Activated T-cell treated with anti-CD3 and anti-CD28 coated beads, Interleukin-2, amount 50 U/mL, for 48 hours (primary cell): ENCODE measurements at regions not wholly inside any gene's neighbourhood (a gene's known extent, or its start where the extent isn't known, plus 50 kb on each side); places are given as distances from the start of the nearest gene placed in this dataset.

Source experiments
- DNase-seq, 2 experiments: peaks; one replicate each; pipeline ENCODE4 v3.0.0-alpha.2; 2020

DNA sequence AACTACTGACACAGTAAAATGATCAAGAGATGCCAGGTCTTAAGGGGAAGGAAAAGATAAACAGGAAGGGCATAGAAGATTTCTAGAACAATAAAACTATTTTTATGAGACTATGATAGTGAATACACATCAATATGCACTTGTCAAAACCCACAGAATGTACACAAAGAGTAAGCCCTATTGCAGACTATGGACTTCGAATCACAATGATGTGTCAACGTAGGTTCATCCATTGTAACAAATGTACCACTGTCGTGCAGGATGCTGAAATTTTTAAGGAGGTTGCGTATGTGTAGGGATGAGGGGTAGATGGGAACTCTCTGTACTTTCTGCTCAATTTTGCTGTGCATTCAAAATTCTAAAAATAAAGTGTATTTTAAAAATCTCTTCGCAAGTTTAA is 171.9 kb downstream of the KLF12 start:
- DNase-seq = no peak

DNA sequence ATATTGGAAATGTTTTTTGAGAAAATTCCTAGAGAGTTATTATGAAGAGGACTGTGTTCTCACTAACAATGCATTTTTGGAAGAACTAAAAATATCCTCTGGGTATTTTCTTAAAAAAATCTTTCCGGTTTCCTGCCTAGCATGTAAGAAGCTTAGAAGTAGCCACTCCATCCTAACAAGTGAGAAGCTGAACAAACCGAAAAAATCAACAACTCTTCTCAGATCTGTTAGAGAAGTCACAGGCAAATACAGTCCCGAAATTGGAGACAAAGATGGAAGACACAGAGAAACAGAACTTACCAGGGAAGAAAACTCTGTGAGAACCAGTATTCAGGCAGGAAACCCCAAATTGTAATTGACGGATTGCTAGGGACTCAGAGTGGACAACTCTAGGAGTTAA is 173.0 kb downstream of the KLF12 start:
- DNase-seq = no peak

DNA sequence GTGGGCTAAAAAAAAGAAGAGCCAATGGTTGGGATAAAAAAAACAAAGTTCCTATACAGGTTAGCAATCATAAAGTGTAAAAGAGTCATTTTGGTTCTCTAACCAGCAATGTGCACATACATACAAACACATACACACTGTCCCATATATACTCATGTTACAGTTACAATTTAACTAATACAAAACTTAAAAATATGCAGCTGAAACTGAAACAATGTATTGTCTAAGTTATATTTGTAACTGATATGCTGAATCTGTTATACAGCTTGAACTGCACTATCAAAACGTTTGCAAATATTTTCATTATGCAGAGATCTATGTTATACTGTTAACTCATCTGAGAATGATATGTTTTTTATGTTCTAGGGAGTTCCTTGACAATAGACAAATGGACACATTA is 173.7 kb downstream of the KLF12 start:
- DNase-seq = no peak

DNA sequence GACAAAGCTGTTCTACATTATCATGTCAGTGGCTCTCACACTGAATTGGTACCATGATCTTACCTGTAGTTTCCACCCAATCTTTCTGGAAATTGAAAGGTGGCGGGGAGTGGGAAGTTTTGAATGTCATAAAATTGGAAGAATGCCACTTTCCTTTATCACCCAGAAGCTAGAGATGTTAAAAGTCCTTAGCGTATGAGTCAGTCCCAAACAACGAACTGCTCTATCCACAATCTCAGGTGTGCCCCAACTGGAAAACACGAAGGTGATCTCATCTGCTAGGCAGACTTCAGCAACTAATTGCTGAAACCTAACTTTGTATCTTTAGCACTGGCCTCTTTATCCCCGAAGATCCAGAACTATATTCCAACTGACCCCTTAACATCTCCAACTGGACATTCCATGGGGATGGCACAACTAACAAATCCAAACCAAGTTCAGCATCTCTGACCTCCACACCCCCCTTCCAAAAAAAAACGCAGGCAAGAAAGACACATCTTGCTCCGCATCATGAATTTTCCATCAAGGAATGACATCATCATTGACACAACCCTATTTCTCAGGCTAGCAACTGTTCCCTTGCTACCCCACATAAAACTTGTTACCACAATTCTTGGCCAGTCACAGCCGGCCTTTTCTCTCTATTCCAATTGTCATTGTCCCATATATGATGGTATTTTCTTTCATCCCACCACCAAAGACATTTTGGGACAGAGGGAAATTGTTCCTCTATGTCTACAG is 175.4 kb downstream of the KLF12 start:
- no peak for DNase-seq

DNA sequence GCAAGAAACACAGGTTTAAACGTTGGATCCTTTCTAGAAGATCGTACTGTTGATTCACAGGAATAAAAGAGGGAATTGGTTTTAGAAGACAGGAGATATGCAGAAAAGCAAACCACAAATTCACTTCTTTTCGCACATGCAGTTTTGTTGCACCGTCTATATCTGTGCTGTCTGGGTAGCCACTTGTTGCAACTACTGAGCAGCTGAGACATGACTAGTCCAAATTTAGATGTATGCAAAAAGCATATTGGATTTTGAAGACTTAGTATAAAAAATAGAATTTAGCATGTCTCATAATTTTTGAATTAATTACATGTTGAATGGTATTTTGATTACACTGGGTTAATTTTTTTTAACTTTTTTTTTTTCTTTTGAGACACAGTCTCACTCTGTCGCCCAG is 176.3 kb downstream of the KLF12 start:
- DNase-seq = no peak

DNA sequence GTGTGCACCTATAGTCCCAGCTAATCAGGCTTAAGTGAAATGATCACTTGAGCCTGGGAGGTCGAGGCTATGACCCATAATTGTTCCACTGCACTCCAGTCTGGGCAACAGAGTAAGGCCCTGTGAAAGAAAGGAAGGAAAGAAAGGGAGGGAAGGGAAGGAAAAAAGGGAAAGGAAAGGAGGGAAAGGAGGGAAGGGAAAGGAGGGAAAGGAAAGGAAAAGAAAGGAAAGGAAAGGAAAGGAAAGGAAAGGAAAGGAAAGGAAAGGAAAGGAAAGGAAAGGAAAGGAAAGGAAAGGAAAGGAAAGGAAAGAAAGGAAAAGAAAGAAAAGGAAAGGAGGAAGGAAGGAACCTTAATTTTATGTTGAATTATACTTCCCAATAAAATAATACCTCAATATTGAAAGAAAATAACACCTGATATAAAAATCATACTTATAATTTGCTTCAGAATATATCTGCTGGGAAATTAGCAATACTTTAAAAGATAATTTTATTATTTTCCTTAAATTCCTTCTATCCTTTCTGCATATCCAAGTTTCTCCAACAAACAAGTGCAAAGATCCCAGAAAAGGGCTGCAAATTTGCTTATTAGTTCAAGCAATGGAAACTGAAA is 177.3 kb downstream of the KLF12 start:
- no peak for DNase-seq

DNA sequence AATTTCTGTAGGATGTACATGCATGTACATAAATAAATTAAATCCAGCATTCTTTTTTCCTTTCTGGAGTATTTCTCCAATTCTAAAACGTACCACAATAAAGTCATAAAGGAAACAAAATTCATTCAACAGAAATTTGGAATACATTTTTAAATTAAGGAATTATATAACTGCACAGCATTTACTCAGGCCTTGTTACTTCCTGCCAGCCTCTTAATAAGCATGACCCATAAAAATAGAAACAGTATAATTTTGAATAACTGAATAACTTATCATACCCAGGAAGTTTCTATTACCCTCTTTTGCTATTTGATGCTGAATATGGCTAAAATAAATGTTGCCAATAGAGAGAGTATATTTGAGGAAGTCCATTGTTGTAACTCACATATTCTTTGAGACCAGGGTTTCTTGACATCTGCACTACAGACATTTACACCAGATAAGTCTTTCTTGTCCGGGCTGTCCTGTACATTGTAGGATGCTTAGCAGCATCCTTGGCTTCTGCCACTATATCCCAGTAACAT is 178.2 kb downstream of the KLF12 start:
- no peak for DNase-seq

DNA sequence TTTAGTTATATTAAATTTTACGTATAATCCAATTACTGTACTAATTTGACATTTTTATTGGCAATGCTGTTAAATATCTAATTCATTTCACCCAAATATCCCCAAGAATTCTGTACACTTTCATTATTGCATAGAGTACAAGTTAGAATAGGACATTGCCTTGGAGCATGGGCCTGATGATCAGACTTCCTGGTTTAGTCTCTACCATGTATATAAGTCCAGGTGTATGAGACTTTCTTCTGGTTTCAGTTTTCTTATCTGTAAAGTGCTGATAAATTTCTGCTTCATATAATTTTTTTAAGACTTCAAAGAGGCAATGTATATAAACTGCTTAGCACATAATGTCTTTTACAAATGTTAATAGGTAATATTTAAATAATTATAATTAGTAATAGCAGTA is 179.4 kb downstream of the KLF12 start:
- no peak for DNase-seq

DNA sequence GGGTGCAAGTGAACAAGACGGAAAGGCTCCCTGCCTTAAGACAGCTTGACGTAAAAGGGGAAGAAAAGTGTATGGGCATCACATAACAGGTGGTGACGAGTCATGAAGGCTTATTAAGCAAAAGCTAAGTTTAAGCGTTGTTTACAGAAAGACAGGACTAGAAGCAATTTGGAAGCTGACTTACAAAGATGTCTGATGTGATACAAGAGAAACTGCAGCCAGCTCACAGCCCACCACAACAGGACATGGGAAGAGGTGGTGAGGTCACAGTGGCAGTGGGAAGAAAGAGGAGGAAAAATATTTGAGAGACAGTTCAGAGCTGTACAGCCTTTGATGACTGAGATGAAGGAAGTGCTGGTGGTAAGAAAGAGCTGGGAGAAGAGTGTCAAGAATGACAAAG is 181.6 kb downstream of the KLF12 start:
- DNase-seq = no peak

DNA sequence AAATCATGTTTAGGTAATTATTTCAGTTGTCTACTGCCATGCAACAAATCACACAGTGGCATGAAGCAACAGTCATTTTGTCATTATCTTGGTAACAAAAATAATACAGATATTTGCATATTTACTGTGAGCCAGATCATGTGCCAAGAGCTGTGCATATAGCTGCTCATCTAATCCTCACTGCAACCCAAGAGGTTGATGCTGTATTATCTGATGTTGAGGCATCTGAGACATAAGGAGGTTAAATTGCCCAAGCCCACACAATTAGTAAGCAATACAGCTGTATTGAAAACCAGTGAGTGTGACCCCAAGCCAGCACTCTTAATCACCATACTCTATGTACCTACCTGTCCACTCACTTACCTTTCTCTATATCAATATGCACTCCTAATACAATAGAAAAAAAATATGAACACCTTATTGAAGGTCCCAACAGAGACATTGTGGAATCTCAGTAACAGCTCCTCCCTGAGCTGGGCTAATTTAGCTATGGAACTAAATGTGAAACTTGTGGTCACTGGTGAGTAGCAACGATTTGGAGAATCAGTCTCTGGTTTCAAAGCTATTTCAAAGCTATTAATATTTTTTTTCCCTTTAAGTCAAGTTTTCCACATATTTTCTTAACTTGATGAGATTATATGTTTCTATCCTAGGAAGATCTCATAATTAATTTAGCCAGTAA is 185.2 kb downstream of the KLF12 start:
- no peak for DNase-seq

DNA sequence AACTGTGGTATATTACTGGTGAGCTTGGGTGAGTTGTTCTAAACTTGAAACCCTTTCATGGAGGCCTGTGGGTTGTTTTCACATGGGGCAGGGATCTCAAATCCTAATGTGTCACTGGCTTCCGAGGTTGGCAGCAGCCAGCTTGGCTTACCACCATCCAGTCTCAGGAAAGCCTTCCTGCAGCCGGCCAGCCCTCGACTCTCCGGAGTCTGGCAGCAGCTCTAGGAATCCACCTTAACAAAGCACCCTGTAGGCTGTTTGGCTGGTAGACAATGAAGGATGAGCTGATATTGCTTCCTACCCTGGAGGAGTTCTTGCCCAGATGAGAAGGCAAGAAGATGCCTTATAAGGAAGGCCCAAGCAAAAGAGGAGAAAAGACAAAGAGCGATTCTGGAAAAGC is 188.3 kb downstream of the KLF12 start:
- DNase-seq = no peak

DNA sequence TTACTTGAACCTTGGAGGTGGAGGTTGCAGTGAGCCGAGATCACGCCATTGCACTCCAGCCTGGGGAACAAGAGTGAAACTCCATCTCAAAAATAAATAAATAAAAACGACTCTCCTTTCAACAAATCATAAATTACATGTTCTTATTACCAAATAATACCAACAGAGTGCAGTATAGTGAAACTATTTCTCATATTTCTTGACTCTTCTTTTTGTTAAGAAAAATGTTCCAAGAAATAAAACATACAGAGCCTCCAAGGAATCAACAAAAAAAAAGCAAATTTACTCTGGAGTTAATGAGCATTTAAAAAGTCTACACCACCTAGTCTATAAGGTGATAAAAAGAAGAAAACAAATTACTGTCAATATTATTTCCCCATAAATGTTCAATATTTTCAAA is 188.8 kb downstream of the KLF12 start:
- DNase-seq = no peak

DNA sequence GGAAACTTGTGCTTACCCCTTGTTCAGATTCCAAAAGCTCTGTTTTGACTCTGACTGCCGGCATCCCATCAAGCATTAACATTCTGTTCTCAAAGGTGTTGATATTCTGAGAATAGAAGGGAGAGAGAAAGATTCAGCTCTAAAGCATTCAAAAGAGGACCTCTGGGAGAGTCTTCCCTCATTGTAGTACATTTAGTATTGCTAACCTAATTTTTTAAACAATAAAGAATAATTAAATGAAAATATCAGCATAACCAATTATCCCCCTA is 190.3 kb downstream of the KLF12 start:
- no peak for DNase-seq

DNA sequence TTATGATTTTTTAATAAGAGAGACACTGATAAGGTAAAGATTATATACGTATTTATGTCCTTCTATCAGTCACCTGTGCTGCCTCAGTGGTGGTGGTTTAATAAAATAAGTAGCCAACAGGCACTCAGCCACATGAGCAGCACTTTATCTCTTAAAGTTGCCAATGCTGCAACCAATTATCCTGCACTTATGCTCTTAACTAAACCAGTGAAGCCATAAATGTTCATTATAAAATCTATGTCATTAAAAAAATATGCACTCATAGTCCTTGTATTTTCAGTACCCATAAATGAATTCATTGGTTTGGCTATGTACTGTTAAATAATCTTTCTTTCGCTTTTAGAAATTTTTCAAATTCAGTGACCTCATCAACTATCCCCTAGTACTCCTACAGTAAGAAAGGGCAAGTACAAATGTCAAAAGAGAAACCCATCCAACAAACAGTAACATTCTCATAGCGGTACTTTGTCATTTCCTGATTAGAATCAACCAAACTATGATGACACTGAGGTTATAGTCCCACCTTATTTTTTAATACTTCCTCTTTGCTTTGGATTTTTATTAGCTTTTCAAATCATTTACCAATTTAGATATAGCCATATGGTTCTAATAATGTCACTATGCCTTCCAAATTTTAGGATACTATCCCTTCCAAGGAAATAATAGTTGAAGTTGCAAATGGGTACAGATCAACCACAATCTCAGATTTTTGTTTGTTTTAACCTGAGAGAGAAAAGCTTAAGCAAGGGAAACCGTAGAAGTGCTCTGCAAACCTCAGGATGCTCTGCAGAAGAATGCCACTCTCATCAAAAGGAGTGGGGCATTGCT is 190.9 kb downstream of the KLF12 start:
- no peak for DNase-seq

DNA sequence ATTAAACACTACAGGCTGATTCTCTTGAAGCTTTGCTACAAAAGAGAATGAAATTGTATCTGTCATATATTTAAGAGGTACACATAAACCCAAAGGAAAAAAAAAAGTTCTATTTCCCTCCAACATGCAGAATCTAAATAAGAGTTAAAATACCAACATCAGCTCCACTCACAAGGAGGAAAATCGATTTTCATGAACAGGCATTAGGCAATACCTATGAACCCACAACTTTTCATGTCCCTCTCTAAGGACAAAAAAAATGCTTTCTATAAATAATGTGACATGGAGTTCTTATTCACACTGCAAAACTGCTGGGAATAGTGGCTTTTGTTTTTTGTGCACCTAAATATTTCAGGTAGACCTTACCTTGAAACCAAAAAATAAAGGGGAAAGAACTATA is 192.5 kb downstream of the KLF12 start:
- no peak for DNase-seq

DNA sequence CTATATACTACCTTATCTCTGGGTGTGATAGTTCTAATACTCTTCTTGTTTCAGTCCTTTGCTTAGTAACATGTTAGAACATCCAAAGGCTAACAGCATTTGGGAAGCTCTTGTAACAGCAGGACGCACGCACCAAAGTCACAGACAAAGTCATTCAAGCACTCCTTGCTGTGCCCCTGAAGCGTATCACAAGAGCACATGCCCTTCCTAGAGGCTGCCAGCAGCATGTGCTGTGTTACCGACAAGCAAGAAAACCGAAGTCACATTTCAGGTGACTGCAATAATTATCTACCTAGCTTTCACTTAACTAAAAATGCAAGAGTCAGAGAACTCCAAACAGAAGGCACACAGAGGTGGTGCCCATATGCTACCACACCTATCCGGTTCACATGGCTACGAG is 194.1 kb downstream of the KLF12 start:
- no peak for DNase-seq

DNA sequence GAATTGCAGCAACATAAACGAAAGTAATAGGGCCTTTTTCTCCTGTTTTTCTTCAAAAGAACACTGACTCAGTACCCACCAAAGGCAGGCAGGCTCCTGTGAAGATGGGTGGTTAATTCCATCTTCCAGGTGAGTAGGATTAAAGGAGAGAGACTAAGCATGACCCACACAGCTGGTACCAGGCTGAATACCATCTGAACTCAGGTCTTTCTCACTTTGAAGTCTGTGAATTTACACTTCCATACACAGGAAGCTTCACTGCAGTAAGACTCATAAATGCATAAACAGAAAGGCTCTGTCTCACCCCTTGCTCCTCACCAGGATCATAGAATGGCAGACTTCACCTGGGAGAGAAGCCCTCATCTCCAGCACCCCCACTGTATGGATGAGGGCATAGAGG is 194.6 kb downstream of the KLF12 start:
- no peak for DNase-seq

DNA sequence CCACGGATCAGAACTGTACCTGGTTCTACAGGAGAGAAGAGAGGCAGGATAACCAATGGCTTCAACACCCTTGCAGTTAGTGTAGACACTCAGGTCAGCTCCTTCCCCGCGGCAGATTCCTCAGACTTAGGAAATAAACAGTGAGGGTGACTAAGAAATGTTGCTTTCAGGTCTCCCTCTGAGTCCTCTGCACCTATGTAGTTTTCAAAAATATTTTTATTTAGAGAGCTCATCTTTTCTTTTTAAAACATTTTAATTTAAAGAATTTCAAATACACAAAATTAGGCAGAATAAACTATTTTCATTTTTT is 195.2 kb downstream of the KLF12 start:
- DNase-seq = no peak

DNA sequence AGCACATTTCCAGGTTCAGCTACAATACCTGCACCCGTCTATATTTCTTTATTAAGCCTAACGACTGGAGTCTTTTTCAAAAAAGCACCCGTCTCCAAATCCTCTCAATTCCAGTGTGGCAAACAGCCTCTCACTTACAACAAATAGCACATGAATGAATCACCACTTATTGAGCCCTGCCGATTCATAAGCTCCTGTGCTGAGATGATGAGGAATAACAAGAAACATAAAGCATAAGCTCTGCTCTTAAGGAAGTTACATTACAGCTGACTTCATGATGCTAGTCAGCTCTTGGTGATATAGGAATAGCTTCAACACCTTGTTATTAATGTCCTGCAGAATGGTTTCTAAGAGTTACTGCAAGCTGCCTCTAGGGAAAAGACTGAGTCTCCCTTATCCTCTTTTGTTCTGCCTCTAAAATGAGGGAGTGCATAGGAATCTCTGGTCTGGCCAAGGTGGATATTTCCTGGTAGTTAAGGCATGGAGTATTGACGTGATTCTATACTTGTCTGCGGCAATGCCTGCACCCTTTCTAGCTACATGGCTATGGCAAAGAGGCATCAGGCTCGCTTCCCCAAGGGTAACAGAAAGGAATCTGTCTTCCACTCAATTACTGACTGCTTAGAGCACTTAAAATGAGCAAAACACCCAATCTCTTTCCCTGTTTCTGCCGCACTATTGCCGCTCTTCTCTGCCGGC is 195.7 kb downstream of the KLF12 start:
- no peak for DNase-seq

DNA sequence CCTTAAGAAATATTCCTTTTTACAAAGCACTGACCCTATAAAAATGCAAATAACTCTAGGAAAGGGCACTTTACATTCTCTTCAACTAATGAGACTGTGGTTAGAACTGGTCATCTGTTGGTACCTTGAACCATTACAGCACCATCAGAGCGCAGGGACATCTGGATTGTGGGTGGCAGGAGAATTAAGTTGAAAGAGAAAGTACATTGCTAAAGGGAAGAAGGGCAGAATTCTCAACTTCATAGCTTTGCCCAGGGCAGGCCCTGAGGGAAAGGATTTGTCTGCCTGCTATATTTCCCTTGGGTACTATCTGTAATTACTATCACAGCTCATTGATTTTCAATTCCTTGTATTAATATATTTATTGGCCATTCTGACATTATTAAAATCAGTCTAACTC is 196.8 kb downstream of the KLF12 start:
- no peak for DNase-seq

DNA sequence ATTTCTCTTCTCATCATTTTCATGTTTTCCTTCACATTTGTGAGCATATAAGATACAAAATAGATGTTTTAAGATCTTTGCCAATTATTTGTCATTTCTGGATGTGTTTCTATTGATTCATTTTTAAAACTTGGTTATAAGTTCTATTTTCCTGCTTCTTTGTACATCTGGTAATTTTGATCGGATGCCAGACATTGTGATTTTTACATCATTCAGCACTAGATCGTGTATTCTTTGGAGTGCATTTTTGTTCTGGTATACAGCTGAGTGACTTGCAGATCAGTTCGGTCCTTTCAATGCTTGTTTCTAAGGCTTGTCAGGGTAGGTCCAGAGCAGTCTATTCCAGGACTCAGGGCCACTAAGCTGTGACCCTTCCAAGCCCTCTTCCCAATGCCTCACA is 198.2 kb downstream of the KLF12 start:
- DNase-seq = no peak

DNA sequence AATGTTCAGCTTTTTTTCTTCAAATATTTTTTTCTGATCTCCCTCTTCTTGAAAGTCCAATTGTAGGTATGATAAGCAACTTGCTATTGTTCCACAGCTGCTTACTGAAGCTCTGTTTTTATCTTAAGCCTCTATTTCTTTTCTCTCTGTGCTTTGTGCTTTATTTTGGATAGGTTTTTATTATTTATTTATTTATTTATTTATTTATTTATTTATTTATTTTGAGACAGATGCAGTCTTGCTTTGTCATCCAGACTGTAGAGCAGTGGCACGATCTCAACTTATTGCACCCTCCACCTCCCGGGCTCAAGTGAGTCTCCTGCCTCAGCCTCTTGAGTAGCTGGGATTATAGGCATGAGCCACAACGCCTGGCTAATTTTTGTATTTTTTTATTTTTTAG is 199.4 kb downstream of the KLF12 start:
- DNase-seq = no peak

DNA sequence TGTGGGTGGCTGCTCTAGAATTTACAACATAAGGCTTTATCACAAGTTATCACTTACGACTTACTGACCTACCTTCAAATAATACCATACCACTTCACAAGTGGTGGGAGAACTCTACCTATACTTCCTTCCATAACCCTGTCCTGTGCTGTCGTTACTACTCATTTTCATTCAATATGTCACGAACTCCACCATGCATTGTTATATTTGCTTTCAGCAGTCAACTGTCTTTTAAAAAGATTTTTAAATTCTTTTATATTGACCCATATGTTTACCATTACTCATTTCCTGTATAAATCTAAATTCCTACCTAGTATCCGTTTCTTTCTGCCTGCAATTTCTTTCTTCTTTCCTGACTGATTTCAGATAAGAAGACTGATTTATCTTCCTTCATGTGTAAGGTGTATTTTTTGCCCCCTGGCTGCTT is 200.0 kb downstream of the KLF12 start:
- no peak for DNase-seq
